IMR-90 (cell line): ENCODE measurements at regions not wholly inside any gene's neighbourhood (a gene's known extent, or its start where the extent isn't known, plus 50 kb on each side); places are given as distances from the start of the nearest gene placed in this dataset.
A peak's percentile ranks its signal among the peaks of the same experiment; 100 is the strongest.

Experiments used
- ATAC-seq: fragments of 200-7000 bp; cut with Tn5 transposase; 2 replicates; pipeline ENCODE4 v1.9.1; 2020; ENCODE audit warnings: low read depth, mild to moderate bottlenecking, moderate library complexity
- BruUV-seq: library from RNA; stranded (reverse); fragments of 400-500 nt; replicated peaks from 2 replicates; lab custom pipeline; 2021; lab: Mats Ljungman, UMichigan
- CTCF ChIA-PET: fragments of 300-600 bp; formaldehyde crosslinking; extraction: SDS; loops from one replicate; lab custom pipeline; 2021; ENCODE audit warnings: antibody characterized with exemption; lab: Yijun Ruan, JAX
- POLR2A ChIA-PET: fragments of 300-600 bp; sonication (Branson Sonifier 250); formaldehyde crosslinking; loops from one replicate; lab custom pipeline; 2022; ENCODE audit warnings: antibody characterized with exemption; ENCODE audit not compliant: unreplicated experiment; lab: Charles Lee
- DNase-seq: peaks from one replicate; pipeline ENCODE4 v3.0.0; 2013
- H2AFZ ChIP-seq: replicated peaks from 2 replicates; pipeline ENCODE3; 2013; ENCODE audit warnings: low read length, mild to moderate bottlenecking; ENCODE audit not compliant: poor library complexity
- H2AK5ac ChIP-seq: 2 replicates; pipeline ENCODE4 v1.6.1; 2013; ENCODE audit warnings: low read depth, low read length, inconsistent platforms
- H2AK9ac ChIP-seq: replicated peaks from 2 replicates; pipeline ENCODE3; 2013; ENCODE audit warnings: mild to moderate bottlenecking, low read depth, low read length, moderate library complexity; ENCODE audit not compliant: poor library complexity
- H2BK120ac ChIP-seq: 2 replicates; pipeline ENCODE4 v1.6.1; 2013; ENCODE audit warnings: low read depth, low read length, inconsistent platforms
- H2BK15ac ChIP-seq: 3 replicates; pipeline ENCODE4 v1.6.1; 2013; ENCODE audit warnings: low read depth, low read length, inconsistent platforms
- H2BK20ac ChIP-seq: 2 replicates; pipeline ENCODE4 v1.6.1; 2013; ENCODE audit warnings: low read depth, mild to moderate bottlenecking, inconsistent platforms, low read length, moderate library complexity
- H2BK5ac ChIP-seq: 2 replicates; pipeline ENCODE4 v1.6.1; 2013; ENCODE audit warnings: mild to moderate bottlenecking, low read depth, low read length, inconsistent platforms; ENCODE audit not compliant: poor library complexity, severe bottlenecking
- H3K14ac ChIP-seq: replicated peaks from 2 replicates; pipeline ENCODE4 v1.6.1; 2013; ENCODE audit warnings: low read depth, low read length, inconsistent platforms
- H3K18ac ChIP-seq: 2 replicates; pipeline ENCODE4 v1.6.1; 2013; ENCODE audit warnings: low read depth, low read length, control low read depth
- H3K23ac ChIP-seq: 2 replicates; pipeline ENCODE4 v1.6.1; 2013; ENCODE audit warnings: low read depth, low read length, inconsistent platforms
- H3K27ac ChIP-seq: 2 replicates; pipeline ENCODE4 v1.5.1; 2013; ENCODE audit warnings: mild to moderate bottlenecking, control low read depth, low read length; ENCODE audit not compliant: insufficient read depth
- H3K27me3 ChIP-seq: 2 replicates; pipeline ENCODE4 v1.6.1; 2013; ENCODE audit warnings: low read length; ENCODE audit not compliant: control insufficient read depth, insufficient read depth
- H3K36me3 ChIP-seq: 2 replicates; pipeline ENCODE4 v1.6.1; 2013; ENCODE audit warnings: low read length, mixed read lengths; ENCODE audit not compliant: control insufficient read depth, insufficient read depth
- H3K4ac ChIP-seq: 2 replicates; pipeline ENCODE4 v1.6.1; 2013; ENCODE audit warnings: low read depth, low read length, inconsistent platforms
- H3K4me1 ChIP-seq: 2 replicates; pipeline ENCODE4 v1.6.1; 2013; ENCODE audit warnings: low read length, mixed read lengths; ENCODE audit not compliant: control insufficient read depth, insufficient read depth
- H3K4me2 ChIP-seq: 2 replicates; pipeline ENCODE4 v1.6.1; 2013; ENCODE audit warnings: low read depth, mild to moderate bottlenecking, control low read depth, low read length, moderate library complexity
- H3K4me3 ChIP-seq: 2 replicates; pipeline ENCODE4 v1.5.1; 2013; ENCODE audit warnings: low read depth, mild to moderate bottlenecking, control low read depth, low read length, moderate library complexity; ENCODE audit not compliant: insufficient read depth
- H3K56ac ChIP-seq: 2 replicates; pipeline ENCODE4 v1.6.1; 2013; ENCODE audit warnings: low read length, inconsistent platforms; ENCODE audit not compliant: insufficient read depth; ENCODE audit errors: extremely low read depth
- H3K79me1 ChIP-seq, 2 experiments: 2 replicates each; pipeline ENCODE4 v1.6.1; 2013; ENCODE audit warnings: low read length in 2 of 2, inconsistent platforms in 1 of 2, low read depth in 1 of 2
- H3K9ac ChIP-seq: 2 replicates; pipeline ENCODE4 v1.6.1; 2013; ENCODE audit warnings: low read depth, low read length, control low read depth
- H3K9me1 ChIP-seq: 2 replicates; pipeline ENCODE4 v1.6.1; 2013; ENCODE audit warnings: low read length, inconsistent platforms; ENCODE audit not compliant: insufficient read depth
- H3K9me3 ChIP-seq: 2 replicates; pipeline ENCODE4 v1.6.1; 2013; ENCODE audit warnings: low read length; ENCODE audit not compliant: control insufficient read depth, insufficient read depth
- H4K20me1 ChIP-seq: 2 replicates; pipeline ENCODE4 v1.6.1; 2013; ENCODE audit warnings: low read length, inconsistent platforms; ENCODE audit not compliant: insufficient read depth
- H4K5ac ChIP-seq: 2 replicates; pipeline ENCODE4 v1.6.1; 2013; ENCODE audit warnings: mild to moderate bottlenecking, low read depth, low read length, control low read depth
- H4K8ac ChIP-seq, 2 experiments: 2 replicates each; pipeline ENCODE4 v1.6.1; 2013; ENCODE audit warnings: low read depth in 2 of 2, low read length in 2 of 2, control low read depth in 1 of 2, inconsistent platforms in 1 of 2
- H4K91ac ChIP-seq: 2 replicates; pipeline ENCODE4 v1.6.1; 2013; ENCODE audit warnings: low read depth, low read length, inconsistent platforms; ENCODE audit not compliant: insufficient read depth
- CEBPB ChIP-seq: IDR thresholded peaks from 2 replicates; pipeline ENCODE4 v1.6.1; 2012; ENCODE audit warnings: low read depth, low read length, improper control_type of control experiment
- WGBS, 2 experiments: methylation state at CpG; one replicate each; pipeline versions ENCODE4 v1.1.5 to v1.1.7; 2013; ENCODE audit warnings: missing lambda C conversion rate in 2 of 2; ENCODE audit not compliant: insufficient read length in 1 of 2; ENCODE audit errors: extremely low coverage in 2 of 2; 5-methylcytosine and 5-hydroxymethylcytosine counted together
- dilution Hi-C: fragments of 300-500 bp; cut with HindIII; formaldehyde crosslinking; loops from one replicate; pipeline ENCODE4 v1.14.3; 2018; ENCODE audit warnings: low sequenced_read_pairs; ENCODE audit not compliant: unreplicated experiment
- in situ Hi-C: fragments of 300-500 bp; cut with MboI; formaldehyde crosslinking; loops from 3 replicates; pipeline ENCODE4 v1.14.3; 2019; ENCODE audit warnings: low sequenced_read_pairs, inconsistent platforms, mixed read lengths
- intact Hi-C: fragments of 100-400 bp; cut with micrococcal nuclease; formaldehyde crosslinking; loops from 2 replicates; pipeline ENCODE4 v1.10.0; 2022
- TF ChIP-seq, protein P1 (sequence below): fragments of 150-350 bp; IDR thresholded peaks from 2 replicates; pipeline ENCODE4 v1.6.1; 2017; ENCODE audit warnings: mild to moderate bottlenecking, antibody characterized with exemption, low read length, low read depth

DNA sequence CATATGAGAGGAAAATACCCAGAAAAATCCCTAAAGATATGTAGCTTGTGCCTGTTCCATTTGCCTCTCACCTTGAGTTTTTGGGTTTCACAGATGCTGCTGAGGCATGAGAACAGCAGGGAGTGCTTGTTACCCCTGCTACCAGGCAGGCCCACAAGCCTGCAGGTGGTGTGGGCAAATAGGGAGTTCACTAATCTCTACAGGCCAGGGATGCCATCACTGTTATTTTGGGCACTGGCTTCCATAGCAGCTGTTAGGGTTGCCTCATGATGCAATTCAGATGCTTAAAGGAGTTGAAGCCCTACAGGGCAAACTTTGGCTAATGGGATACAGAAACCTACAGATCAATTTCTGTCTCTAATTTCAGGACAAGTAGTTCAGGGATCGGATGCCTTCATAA lies 873.5 kb downstream of the OTOL1 start:
- H3K9me1 ChIP-seq: no peaks in the 10 kb centered on the region
- no peak overlapping the region; the same call in 2 of the 3 replicates for H2BK15ac ChIP-seq
- in situ Hi-C loops (no loop called here), intact Hi-C loops (loop anchor here (10.0 kb wide), 1 partner anchor 55 kb away; no protein-coding TSS in a partner anchor), dilution Hi-C loops (no loop called here)
- 0 out of 2 replicates have a peak, but pooled peaks have one; percentile 0 for TF ChIP-seq CEBPB
- TF ChIP-seq, protein P1, sequence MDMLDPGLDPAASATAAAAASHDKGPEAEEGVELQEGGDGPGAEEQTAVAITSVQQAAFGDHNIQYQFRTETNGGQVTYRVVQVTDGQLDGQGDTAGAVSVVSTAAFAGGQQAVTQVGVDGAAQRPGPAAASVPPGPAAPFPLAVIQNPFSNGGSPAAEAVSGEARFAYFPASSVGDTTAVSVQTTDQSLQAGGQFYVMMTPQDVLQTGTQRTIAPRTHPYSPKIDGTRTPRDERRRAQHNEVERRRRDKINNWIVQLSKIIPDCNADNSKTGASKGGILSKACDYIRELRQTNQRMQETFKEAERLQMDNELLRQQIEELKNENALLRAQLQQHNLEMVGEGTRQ: no peak
- H3K4me1 ChIP-seq: peaks cover 6% of the 10 kb centered on the region; the same call in 1 of the 2 replicates
- H3K79me1 ChIP-seq: no peaks in the 10 kb centered on the region
- no peaks in the 10 kb centered on the region for H4K20me1 ChIP-seq
- no peak overlapping the region for H2BK5ac ChIP-seq
- no peak overlapping the region for H2AK5ac ChIP-seq
- ATAC-seq (no peak), DNase-seq (no peak)
- no peak overlapping the region for H3K27ac ChIP-seq
- no peak overlapping the region for H2AK9ac ChIP-seq
- H3K4me3 ChIP-seq: no peak overlapping the region
- H3K18ac ChIP-seq: no peak overlapping the region; the same call in 1 of the 2 replicates
- ChIA-PET CTCF (no interaction called here), POLR2A (no interaction called here)
- peak overlapping the region; percentile 64 for H2AFZ ChIP-seq
- no peak overlapping the region for H4K8ac ChIP-seq
- no peak overlapping the region for H3K23ac ChIP-seq
- H2BK20ac ChIP-seq: no peak overlapping the region
- H2BK120ac ChIP-seq: no peak overlapping the region
- no peak overlapping the region for H3K9ac ChIP-seq
- no peak overlapping the region for H4K91ac ChIP-seq
- H3K27me3 ChIP-seq: no peaks in the 10 kb centered on the region
- no TSS peak for BruUV-seq
- no CpG with 5 or more reads among the region's 1 CpG for WGBS, 2 experiments
- H4K5ac ChIP-seq: no peak overlapping the region
- no peak overlapping the region for H3K56ac ChIP-seq
- H3K36me3 ChIP-seq: no peaks in the 10 kb centered on the region
- no peaks in the 10 kb centered on the region for H3K9me3 ChIP-seq
- 0 out of 2 replicates have a peak overlapping the region, but pooled peaks have one; percentile 62 for H3K14ac ChIP-seq
- H3K4ac ChIP-seq: no peak overlapping the region
- no peak overlapping the region for H3K4me2 ChIP-seq
